ENCODE measurements at regions not wholly inside any gene's neighbourhood (a gene's known extent, or its start where the extent isn't known, plus 50 kb on each side); places are given as distances from the start of the nearest gene placed in this dataset.

DNA sequence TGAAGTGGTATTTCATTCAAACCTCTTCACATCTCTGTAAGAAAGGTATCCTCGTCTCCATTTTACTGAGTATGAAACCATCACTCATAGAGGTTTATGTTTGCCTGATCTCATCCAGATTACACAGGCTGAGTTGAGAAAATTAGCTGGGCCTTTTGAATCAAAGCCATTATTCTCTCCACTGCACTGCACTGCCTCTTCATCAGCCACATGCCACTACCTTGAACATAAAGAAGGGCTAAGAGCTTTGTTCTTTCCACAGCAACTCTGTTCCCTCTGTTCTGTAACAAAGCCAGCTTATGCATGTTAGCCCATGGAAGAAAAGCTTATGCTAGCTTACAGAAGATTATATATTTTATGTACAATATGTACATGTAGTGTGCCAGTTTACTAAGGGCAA is 362.6 kb upstream of the DLGAP1 start:
- Histone ChIP-seq H3K27ac (ENCODE audit: low read length) (no peak overlapping the region), H3F3A (ENCODE audit: insufficient read depth, low read length, poor library complexity, severe bottlenecking) (no peaks in the 10 kb centered on the region), H3K9ac (ENCODE audit: low read length) (no peak overlapping the region), H2AFZ (ENCODE audit: low read depth, low read length) (no peak overlapping the region), H3K4me2 (ENCODE audit: low read length) (no peak overlapping the region), H3K36me3 (ENCODE audit: insufficient read depth, low read length) (no peaks in the 10 kb centered on the region), H4K20me1 (ENCODE audit: insufficient read depth) (no peaks in the 10 kb centered on the region), H3K9me3 (ENCODE audit: low read length) (no peaks in the 10 kb centered on the region), H3K9me2 (ENCODE audit: insufficient read depth, low read length) (no peaks in the 10 kb centered on the region), H3K4me3 (ENCODE audit: low read length) (no peak overlapping the region), H3K27me3 (ENCODE audit: insufficient read depth, low read depth, low read length) (no peaks in the 10 kb centered on the region), H3K79me2 (replicated peaks; ENCODE audit: insufficient read depth, low read length) (no peaks in the 10 kb centered on the region)
- TF ChIP-seq RAD21 (conservative IDR thresholded peaks at IDR 0.05), result no peak
- no peak for TF ChIP-seq EP300 (conservative IDR thresholded peaks at IDR 0.05; ENCODE audit: poor library complexity, severe bottlenecking)
- TF ChIP-seq TAF1 (IDR thresholded peaks at IDR 0.05; ENCODE audit: low read depth), result no peak
- TF ChIP-seq MXI1 (conservative IDR thresholded peaks at IDR 0.05; ENCODE audit: poor library complexity, severe bottlenecking), result no peak
- TF ChIP-seq, protein P1, sequence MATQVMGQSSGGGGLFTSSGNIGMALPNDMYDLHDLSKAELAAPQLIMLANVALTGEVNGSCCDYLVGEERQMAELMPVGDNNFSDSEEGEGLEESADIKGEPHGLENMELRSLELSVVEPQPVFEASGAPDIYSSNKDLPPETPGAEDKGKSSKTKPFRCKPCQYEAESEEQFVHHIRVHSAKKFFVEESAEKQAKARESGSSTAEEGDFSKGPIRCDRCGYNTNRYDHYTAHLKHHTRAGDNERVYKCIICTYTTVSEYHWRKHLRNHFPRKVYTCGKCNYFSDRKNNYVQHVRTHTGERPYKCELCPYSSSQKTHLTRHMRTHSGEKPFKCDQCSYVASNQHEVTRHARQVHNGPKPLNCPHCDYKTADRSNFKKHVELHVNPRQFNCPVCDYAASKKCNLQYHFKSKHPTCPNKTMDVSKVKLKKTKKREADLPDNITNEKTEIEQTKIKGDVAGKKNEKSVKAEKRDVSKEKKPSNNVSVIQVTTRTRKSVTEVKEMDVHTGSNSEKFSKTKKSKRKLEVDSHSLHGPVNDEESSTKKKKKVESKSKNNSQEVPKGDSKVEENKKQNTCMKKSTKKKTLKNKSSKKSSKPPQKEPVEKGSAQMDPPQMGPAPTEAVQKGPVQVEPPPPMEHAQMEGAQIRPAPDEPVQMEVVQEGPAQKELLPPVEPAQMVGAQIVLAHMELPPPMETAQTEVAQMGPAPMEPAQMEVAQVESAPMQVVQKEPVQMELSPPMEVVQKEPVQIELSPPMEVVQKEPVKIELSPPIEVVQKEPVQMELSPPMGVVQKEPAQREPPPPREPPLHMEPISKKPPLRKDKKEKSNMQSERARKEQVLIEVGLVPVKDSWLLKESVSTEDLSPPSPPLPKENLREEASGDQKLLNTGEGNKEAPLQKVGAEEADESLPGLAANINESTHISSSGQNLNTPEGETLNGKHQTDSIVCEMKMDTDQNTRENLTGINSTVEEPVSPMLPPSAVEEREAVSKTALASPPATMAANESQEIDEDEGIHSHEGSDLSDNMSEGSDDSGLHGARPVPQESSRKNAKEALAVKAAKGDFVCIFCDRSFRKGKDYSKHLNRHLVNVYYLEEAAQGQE (IDR thresholded peaks at IDR 0.05; ENCODE audit: borderline replicate concordance), result no peak
- TF ChIP-seq, protein P2, sequence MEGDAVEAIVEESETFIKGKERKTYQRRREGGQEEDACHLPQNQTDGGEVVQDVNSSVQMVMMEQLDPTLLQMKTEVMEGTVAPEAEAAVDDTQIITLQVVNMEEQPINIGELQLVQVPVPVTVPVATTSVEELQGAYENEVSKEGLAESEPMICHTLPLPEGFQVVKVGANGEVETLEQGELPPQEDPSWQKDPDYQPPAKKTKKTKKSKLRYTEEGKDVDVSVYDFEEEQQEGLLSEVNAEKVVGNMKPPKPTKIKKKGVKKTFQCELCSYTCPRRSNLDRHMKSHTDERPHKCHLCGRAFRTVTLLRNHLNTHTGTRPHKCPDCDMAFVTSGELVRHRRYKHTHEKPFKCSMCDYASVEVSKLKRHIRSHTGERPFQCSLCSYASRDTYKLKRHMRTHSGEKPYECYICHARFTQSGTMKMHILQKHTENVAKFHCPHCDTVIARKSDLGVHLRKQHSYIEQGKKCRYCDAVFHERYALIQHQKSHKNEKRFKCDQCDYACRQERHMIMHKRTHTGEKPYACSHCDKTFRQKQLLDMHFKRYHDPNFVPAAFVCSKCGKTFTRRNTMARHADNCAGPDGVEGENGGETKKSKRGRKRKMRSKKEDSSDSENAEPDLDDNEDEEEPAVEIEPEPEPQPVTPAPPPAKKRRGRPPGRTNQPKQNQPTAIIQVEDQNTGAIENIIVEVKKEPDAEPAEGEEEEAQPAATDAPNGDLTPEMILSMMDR (IDR thresholded peaks at IDR 0.05; ENCODE audit: poor library complexity, severe bottlenecking), result no peak
- TF ChIP-seq EZH2 (IDR thresholded peaks at IDR 0.05; ENCODE audit: borderline replicate concordance, insufficient read depth, low read length, poor library complexity, severe bottlenecking), result no peak
- TF ChIP-seq SMC3 (conservative IDR thresholded peaks at IDR 0.05; ENCODE audit: poor library complexity), result no peak
- TF ChIP-seq POLR2AphosphoS5 (IDR thresholded peaks at IDR 0.05), result no peak

DNA sequence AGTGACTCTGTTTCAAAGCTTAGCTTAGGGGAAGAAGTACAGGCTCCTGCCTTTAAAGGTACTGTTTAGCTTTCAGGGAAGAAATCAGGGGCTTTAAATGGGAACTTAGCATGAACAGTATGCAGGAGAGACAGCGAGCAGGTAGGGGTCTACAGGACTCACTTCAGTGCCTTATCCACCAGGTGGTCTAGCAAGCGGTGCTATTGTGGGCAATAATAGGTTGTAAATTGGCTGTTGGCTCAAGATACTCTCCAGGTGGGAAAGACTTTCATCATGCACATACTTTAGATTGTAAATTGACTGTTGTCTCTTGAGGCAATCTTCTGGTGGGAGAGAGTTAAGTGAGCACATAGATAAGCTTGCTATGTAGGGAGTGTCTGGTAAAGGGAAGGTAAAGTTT is 358.6 kb upstream of the DLGAP1 start:
- H2AFZ ChIP-seq (ENCODE audit: low read depth, low read length), result no peak overlapping the region
- H3K79me2 ChIP-seq (replicated peaks; ENCODE audit: insufficient read depth, low read length), result no peaks in the 10 kb centered on the region

More for the DNA sequence above, 358.6 kb upstream of the DLGAP1 start:
- Histone ChIP-seq H3K36me3 (ENCODE audit: insufficient read depth, low read length) (no peaks in the 10 kb centered on the region), H3K27me3 (ENCODE audit: insufficient read depth, low read depth, low read length) (no peaks in the 10 kb centered on the region), H3K9me2 (ENCODE audit: insufficient read depth, low read length) (no peaks in the 10 kb centered on the region), H3F3A (ENCODE audit: insufficient read depth, low read length, poor library complexity, severe bottlenecking) (no peaks in the 10 kb centered on the region), H3K27ac (ENCODE audit: low read length) (no peak overlapping the region), H3K4me3 (ENCODE audit: low read length) (no peak overlapping the region), H3K4me2 (ENCODE audit: low read length) (no peak overlapping the region), H4K20me1 (ENCODE audit: insufficient read depth) (no peaks in the 10 kb centered on the region), H3K9ac (ENCODE audit: low read length) (no peak overlapping the region), H3K9me3 (ENCODE audit: low read length) (no peaks in the 10 kb centered on the region)
- TF ChIP-seq POLR2AphosphoS5 (IDR thresholded peaks at IDR 0.05), result no peak
- no peak for TF ChIP-seq RAD21 (conservative IDR thresholded peaks at IDR 0.05)
- TF ChIP-seq, protein P1 (IDR thresholded peaks at IDR 0.05; ENCODE audit: borderline replicate concordance), result no peak
- no peak for TF ChIP-seq SMC3 (conservative IDR thresholded peaks at IDR 0.05; ENCODE audit: poor library complexity)
- no peak for TF ChIP-seq TAF1 (IDR thresholded peaks at IDR 0.05; ENCODE audit: low read depth)
- TF ChIP-seq MXI1 (conservative IDR thresholded peaks at IDR 0.05; ENCODE audit: poor library complexity, severe bottlenecking), result no peak
- TF ChIP-seq, protein P2 (IDR thresholded peaks at IDR 0.05; ENCODE audit: poor library complexity, severe bottlenecking), result no peak
- TF ChIP-seq EP300 (conservative IDR thresholded peaks at IDR 0.05; ENCODE audit: poor library complexity, severe bottlenecking), result no peak
- TF ChIP-seq EZH2 (IDR thresholded peaks at IDR 0.05; ENCODE audit: borderline replicate concordance, insufficient read depth, low read length, poor library complexity, severe bottlenecking), result no peak

Data from neural cell (in vitro differentiated cells).